HG02870 (cell line): ENCODE measurements at regions not wholly inside any gene's neighbourhood (a gene's known extent, or its start where the extent isn't known, plus 50 kb on each side); places are given as distances from the start of the nearest gene placed in this dataset.

ENCODE experiments used
- ATAC-seq: cut with Tn5 transposase; IDR thresholded peaks from one replicate; pipeline ENCODE4 v1.9.1; 2021; ENCODE audit warnings: mild to moderate bottlenecking, moderate library complexity; ENCODE audit not compliant: unreplicated experiment

GRCh38 chr10:36256948-36257356, 614.9 kb upstream of the FZD8 start:
- no peak for ATAC-seq

- no peak for ATAC-seq
Measured at GRCh38 chr10:36256166-36256565, 614.1 kb upstream of the FZD8 start.

- ATAC-seq, result no peak
Measured at GRCh38 chr10:36254199-36254598, 612.1 kb upstream of the FZD8 start.

GRCh38 chr10:36253731-36254130, 611.6 kb upstream of the FZD8 start:
- ATAC-seq, result no peak

- ATAC-seq, result no peak
Measured at GRCh38 chr10:36251068-36251467, 609.0 kb upstream of the FZD8 start.

GRCh38 chr10:36248304-36248981, 606.3 kb upstream of the FZD8 start:
- no peak for ATAC-seq

- no peak for ATAC-seq
Measured at GRCh38 chr10:36247478-36247877, 605.4 kb upstream of the FZD8 start.

- ATAC-seq, result no peak
Measured at GRCh38 chr10:36236931-36237330, 594.8 kb upstream of the FZD8 start.

- ATAC-seq, result no peak
Measured at GRCh38 chr10:36236341-36236740, 594.2 kb upstream of the FZD8 start.

- no peak for ATAC-seq
Measured at GRCh38 chr10:36232935-36233334, 590.8 kb upstream of the FZD8 start.

- ATAC-seq, result no peak
Measured at GRCh38 chr10:36224431-36224985, 582.4 kb upstream of the FZD8 start.

GRCh38 chr10:36221101-36221500, 579.0 kb upstream of the FZD8 start:
- ATAC-seq, result no peak

GRCh38 chr10:36220151-36220550, 578.1 kb upstream of the FZD8 start:
- ATAC-seq, result no peak

GRCh38 chr10:36211856-36212255, 569.8 kb upstream of the FZD8 start:
- ATAC-seq, result no peak

GRCh38 chr10:36209480-36209879, 567.4 kb upstream of the FZD8 start:
- ATAC-seq, result no peak

GRCh38 chr10:36202881-36203280, 560.8 kb upstream of the FZD8 start:
- no peak for ATAC-seq

GRCh38 chr10:36200577-36200976, 558.5 kb upstream of the FZD8 start:
- no peak for ATAC-seq

- ATAC-seq, result no peak
Measured at GRCh38 chr10:36198322-36198721, 556.2 kb upstream of the FZD8 start.

- ATAC-seq, result no peak
Measured at GRCh38 chr10:36195364-36195763, 553.3 kb upstream of the FZD8 start.

GRCh38 chr10:36194276-36194675, 552.2 kb upstream of the FZD8 start:
- ATAC-seq, result no peak

- no peak for ATAC-seq
Measured at GRCh38 chr10:36191009-36191408, 548.9 kb upstream of the FZD8 start.

- ATAC-seq, result no peak
Measured at GRCh38 chr10:36188461-36188860, 546.4 kb upstream of the FZD8 start.

- ATAC-seq, result no peak
Measured at GRCh38 chr10:36188080-36188453, 546.0 kb upstream of the FZD8 start.
